ENCODE measurements at regions not wholly inside any gene's neighbourhood (a gene's known extent, or its start where the extent isn't known, plus 50 kb on each side); places are given as distances from the start of the nearest gene placed in this dataset.

GRCh38 chr1:60169206-60169605 is 95.6 kb upstream of the C1orf87 start:
- TF ChIP-seq, protein P1, sequence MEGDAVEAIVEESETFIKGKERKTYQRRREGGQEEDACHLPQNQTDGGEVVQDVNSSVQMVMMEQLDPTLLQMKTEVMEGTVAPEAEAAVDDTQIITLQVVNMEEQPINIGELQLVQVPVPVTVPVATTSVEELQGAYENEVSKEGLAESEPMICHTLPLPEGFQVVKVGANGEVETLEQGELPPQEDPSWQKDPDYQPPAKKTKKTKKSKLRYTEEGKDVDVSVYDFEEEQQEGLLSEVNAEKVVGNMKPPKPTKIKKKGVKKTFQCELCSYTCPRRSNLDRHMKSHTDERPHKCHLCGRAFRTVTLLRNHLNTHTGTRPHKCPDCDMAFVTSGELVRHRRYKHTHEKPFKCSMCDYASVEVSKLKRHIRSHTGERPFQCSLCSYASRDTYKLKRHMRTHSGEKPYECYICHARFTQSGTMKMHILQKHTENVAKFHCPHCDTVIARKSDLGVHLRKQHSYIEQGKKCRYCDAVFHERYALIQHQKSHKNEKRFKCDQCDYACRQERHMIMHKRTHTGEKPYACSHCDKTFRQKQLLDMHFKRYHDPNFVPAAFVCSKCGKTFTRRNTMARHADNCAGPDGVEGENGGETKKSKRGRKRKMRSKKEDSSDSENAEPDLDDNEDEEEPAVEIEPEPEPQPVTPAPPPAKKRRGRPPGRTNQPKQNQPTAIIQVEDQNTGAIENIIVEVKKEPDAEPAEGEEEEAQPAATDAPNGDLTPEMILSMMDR (IDR thresholded peaks at IDR 0.05), result no peak
- TF ChIP-seq POLR2A (IDR thresholded peaks at IDR 0.05), result no peak
